Keratinocyte (primary cell): ENCODE measurements at regions not wholly inside any gene's neighbourhood (a gene's known extent, or its start where the extent isn't known, plus 50 kb on each side); places are given as distances from the start of the nearest gene placed in this dataset.
"Not testable (repeated sequence)": the region's sequence is repeated elsewhere in the genome, so short reads cannot be mapped to it uniquely, and the experiment has no call there.

Experiments used
- DNase-seq: peaks from one replicate; pipeline ENCODE4 v3.0.0-alpha.2; 2011; ENCODE audit warnings: low read depth, missing footprints, low spot score
- FAIRE-seq: peaks from 2 replicates; lab custom pipeline; 2011; peaks lifted over from hg19 to GRCh38; lab: Jason Lieb, UNC
- H2AFZ ChIP-seq: 2 replicates; pipeline ENCODE4 v1.6.0; 2012; ENCODE audit warnings: low read length, control low read depth, inconsistent platforms; ENCODE audit not compliant: control insufficient read depth
- H3K27ac ChIP-seq: 2 replicates; pipeline ENCODE4 v1.5.1; 2011; ENCODE audit warnings: low read length; ENCODE audit not compliant: control insufficient read depth, insufficient read depth
- H3K27me3 ChIP-seq: 3 replicates; pipeline ENCODE4 v1.6.0; 2011; ENCODE audit warnings: low read length; ENCODE audit not compliant: control insufficient read depth, insufficient read depth; ENCODE audit errors: extremely low read depth
- H3K36me3 ChIP-seq, 2 experiments: 2 replicates in 1 of 2; 3 replicates in 1 of 2; pipeline ENCODE4 v1.5.1; 2011; ENCODE audit warnings: low read length in 2 of 2, mild to moderate bottlenecking in 1 of 2; ENCODE audit not compliant: control insufficient read depth in 2 of 2, insufficient read depth in 2 of 2; ENCODE audit errors: extremely low read depth in 1 of 2
- H3K4me1 ChIP-seq: 3 replicates; pipeline ENCODE4 v1.5.1; 2011; ENCODE audit warnings: low read length; ENCODE audit not compliant: control insufficient read depth, insufficient read depth; ENCODE audit errors: extremely low read depth
- H3K4me2 ChIP-seq: 3 replicates; pipeline ENCODE4 v1.6.0; 2011; ENCODE audit warnings: low read depth, low read length; ENCODE audit not compliant: control insufficient read depth, insufficient read depth; ENCODE audit errors: extremely low read depth
- H3K4me3 ChIP-seq, 3 experiments: fragments of 200-600 bp in 1 of 3; sonication (generic) in 1 of 3; 2 replicates in 2 of 3; 3 replicates in 1 of 3; pipeline ENCODE4 v1.5.1; 2011 to 2016; ENCODE audit warnings: low read length in 3 of 3, mild to moderate bottlenecking in 3 of 3, control low read depth in 2 of 3, inconsistent platforms in 1 of 3, low read depth in 1 of 3, mixed read lengths in 1 of 3, mixed run types in 1 of 3, moderate library complexity in 1 of 3; ENCODE audit not compliant: control insufficient read depth in 2 of 3, insufficient read depth in 2 of 3; ENCODE audit errors: extremely low read depth in 1 of 3
- H3K79me2 ChIP-seq: 2 replicates; pipeline ENCODE4 v1.6.0; 2012; ENCODE audit warnings: low read length; ENCODE audit not compliant: control insufficient read depth, insufficient read depth
- H3K9ac ChIP-seq: 3 replicates; pipeline ENCODE4 v1.6.0; 2011; ENCODE audit warnings: low read length; ENCODE audit not compliant: control insufficient read depth, insufficient read depth; ENCODE audit errors: extremely low read depth
- H3K9me1 ChIP-seq: 3 replicates; pipeline ENCODE4 v1.6.0; 2011; ENCODE audit warnings: low read length; ENCODE audit not compliant: control insufficient read depth, insufficient read depth; ENCODE audit errors: extremely low read depth
- H3K9me3 ChIP-seq: 2 replicates; pipeline ENCODE4 v1.5.1; 2012; ENCODE audit warnings: low read depth, low read length; ENCODE audit not compliant: control insufficient read depth
- H4K20me1 ChIP-seq: 3 replicates; pipeline ENCODE4 v1.6.0; 2011; ENCODE audit warnings: low read length; ENCODE audit not compliant: control insufficient read depth, insufficient read depth; ENCODE audit errors: extremely low read depth
- EZH2 ChIP-seq: IDR thresholded peaks from one replicate; pipeline ENCODE4 v1.6.1; 2012; ENCODE audit warnings: inconsistent platforms, mild to moderate bottlenecking, low read length, moderate library complexity
- dilution Hi-C: fragments of 300-500 bp; cut with MboI; formaldehyde crosslinking; loops from one replicate; pipeline ENCODE4 v1.7.0; 2020; ENCODE audit warnings: low sequenced_read_pairs; ENCODE audit not compliant: extremely low pct_ligation_motif_present
- TF ChIP-seq, protein P1 (sequence below), 3 experiments: IDR thresholded peaks in 1 of 3; conservative IDR thresholded peaks in 1 of 3; optimal IDR thresholded peaks in 1 of 3; 2 replicates in 2 of 3; 3 replicates in 1 of 3; pipeline versions ENCODE3 to v1.5.1; 2011; ENCODE audit warnings: low read length in 3 of 3, mild to moderate bottlenecking in 3 of 3, moderate library complexity in 2 of 3, control low read depth in 1 of 3, inconsistent platforms in 1 of 3; ENCODE audit not compliant: insufficient read depth in 2 of 3; ENCODE audit errors: extremely low read depth in 1 of 3

DNA sequence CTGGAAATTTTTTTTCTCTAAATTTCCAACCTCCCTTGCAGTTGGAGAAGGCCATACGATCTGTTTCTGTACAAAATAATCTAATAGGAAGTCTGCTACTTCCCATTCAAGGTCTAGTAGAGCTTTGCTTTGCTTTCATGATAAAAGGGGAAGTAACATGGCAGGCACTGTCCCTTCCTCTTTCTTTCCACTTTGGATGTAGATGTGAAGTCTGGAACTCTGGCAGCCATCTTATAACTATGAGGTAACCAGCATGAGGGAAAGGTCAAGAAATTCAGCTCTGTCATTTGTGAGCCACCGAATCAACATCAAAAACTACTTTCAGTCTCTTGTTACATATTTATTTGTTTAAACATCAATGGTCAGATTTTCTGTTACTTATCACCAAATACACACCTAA is 156.3 kb downstream of the MTHFS start:
- Histone ChIP-seq H3K36me3 (no peaks in the 10 kb centered on the region), H4K20me1 (no peaks in the 10 kb centered on the region), H3K4me2 (no peak overlapping the region), H2AFZ (no peak overlapping the region), H3K4me1 (no peaks in the 10 kb centered on the region), H3K27me3 (no peaks in the 10 kb centered on the region), H3K9me1 (no peaks in the 10 kb centered on the region), H3K79me2 (no peaks in the 10 kb centered on the region), H3K4me3 (no peak overlapping the region), H3K27ac (no peak overlapping the region), H3K9ac (no peak overlapping the region), H3K9me3 (no peaks in the 10 kb centered on the region)
- dilution Hi-C loops, result no loop called here
- DNase-seq (no peak), FAIRE-seq (no peak)
- TF ChIP-seq, protein P1, sequence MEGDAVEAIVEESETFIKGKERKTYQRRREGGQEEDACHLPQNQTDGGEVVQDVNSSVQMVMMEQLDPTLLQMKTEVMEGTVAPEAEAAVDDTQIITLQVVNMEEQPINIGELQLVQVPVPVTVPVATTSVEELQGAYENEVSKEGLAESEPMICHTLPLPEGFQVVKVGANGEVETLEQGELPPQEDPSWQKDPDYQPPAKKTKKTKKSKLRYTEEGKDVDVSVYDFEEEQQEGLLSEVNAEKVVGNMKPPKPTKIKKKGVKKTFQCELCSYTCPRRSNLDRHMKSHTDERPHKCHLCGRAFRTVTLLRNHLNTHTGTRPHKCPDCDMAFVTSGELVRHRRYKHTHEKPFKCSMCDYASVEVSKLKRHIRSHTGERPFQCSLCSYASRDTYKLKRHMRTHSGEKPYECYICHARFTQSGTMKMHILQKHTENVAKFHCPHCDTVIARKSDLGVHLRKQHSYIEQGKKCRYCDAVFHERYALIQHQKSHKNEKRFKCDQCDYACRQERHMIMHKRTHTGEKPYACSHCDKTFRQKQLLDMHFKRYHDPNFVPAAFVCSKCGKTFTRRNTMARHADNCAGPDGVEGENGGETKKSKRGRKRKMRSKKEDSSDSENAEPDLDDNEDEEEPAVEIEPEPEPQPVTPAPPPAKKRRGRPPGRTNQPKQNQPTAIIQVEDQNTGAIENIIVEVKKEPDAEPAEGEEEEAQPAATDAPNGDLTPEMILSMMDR (optimal IDR thresholded peaks at IDR 0.05 in 1 of 3, IDR thresholded peaks at IDR 0.05 in 1 of 3, conservative IDR thresholded peaks at IDR 0.05 in 1 of 3; ENCODE audit: extremely low read depth in 1 of 3, insufficient read depth in 2 of 3, low read length in 3 of 3), result no peak
- TF ChIP-seq EZH2, result no peak

DNA sequence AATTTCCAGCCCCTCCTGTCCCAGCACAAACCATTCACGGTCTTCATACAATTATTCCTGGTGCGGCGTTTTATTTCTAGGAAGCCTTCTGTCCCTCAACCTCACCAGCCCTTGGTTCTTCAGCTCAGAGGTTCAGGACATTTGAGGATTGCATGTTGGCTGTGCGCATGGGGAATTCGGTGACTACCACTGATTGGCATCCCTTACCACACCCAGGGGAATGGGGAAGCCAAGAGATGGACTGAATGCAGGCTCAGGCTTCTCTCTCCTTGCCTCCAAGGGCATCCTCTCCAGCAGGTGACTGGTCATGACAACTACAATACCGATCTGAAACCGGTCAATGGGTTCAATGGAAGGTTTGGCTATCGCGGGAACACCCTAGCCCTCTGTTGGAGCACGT is 153.8 kb downstream of the MTHFS start:
- Histone ChIP-seq H3K9me1 (no peaks in the 10 kb centered on the region), H3K4me3 (no peak overlapping the region), H3K27ac (no peak overlapping the region), H4K20me1 (no peaks in the 10 kb centered on the region), H3K4me2 (no peak overlapping the region), H3K27me3 (no peaks in the 10 kb centered on the region), H3K9me3 (no peaks in the 10 kb centered on the region), H3K36me3 (no peaks in the 10 kb centered on the region), H3K79me2 (no peaks in the 10 kb centered on the region), H2AFZ (no peak overlapping the region), H3K4me1 (no peaks in the 10 kb centered on the region), H3K9ac (no peak overlapping the region)
- dilution Hi-C loops, result no loop called here
- DNase-seq (no peak), FAIRE-seq (no peak)
- TF ChIP-seq, protein P1 (optimal IDR thresholded peaks at IDR 0.05 in 1 of 3, IDR thresholded peaks at IDR 0.05 in 1 of 3, conservative IDR thresholded peaks at IDR 0.05 in 1 of 3; ENCODE audit: extremely low read depth in 1 of 3, insufficient read depth in 2 of 3, low read length in 3 of 3), result no peak
- TF ChIP-seq EZH2, result no peak

DNA sequence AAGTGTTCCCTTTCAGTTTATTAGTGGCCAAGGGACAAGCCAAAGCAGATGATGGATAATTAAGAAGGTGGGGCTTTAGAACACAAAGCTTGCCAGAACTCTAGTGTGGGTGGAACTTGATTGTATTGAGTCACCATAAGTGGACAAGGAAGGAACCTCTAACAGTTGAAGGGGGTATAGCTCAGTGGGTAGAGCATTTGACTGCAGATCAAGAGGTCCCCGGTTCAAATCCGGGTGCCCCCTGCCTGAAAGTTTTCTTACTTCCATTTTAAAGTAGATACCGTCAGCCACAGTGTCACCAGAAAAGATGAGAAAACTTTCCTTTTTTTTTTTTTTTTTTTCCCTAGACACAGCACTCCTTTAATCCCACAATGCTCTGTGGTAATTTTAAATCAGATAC is 152.3 kb downstream of the MTHFS start:
- H3K4me2 ChIP-seq, H3K4me3 ChIP-seq, H3K79me2 ChIP-seq, FAIRE-seq, H4K20me1 ChIP-seq, dilution Hi-C loops, H3K9ac ChIP-seq, H3K36me3 ChIP-seq, H3K9me1 ChIP-seq, H3K27ac ChIP-seq, H3K9me3 ChIP-seq, H3K4me1 ChIP-seq, H2AFZ ChIP-seq, H3K27me3 ChIP-seq, DNase-seq: not testable (repeated sequence)
